ENCODE measurements at regions not wholly inside any gene's neighbourhood (a gene's known extent, or its start where the extent isn't known, plus 50 kb on each side); places are given as distances from the start of the nearest gene placed in this dataset.

- H3K4me1 Mint-ChIP-seq (ENCODE audit: low read depth, unreplicated experiment), result no peaks in the 10 kb centered on the region
- DNase-seq, result no peak
- intact Hi-C loops (cut with micrococcal nuclease; ENCODE audit: unreplicated experiment), result no loop called here
- no peak overlapping the region for H3K27ac Mint-ChIP-seq (ENCODE audit: unreplicated experiment)
- CTCF ChIA-PET, result no interaction called here
- BruUV-seq (replicated peaks), result no TSS peak
- no peaks in the 10 kb centered on the region for H3K36me3 Mint-ChIP-seq (ENCODE audit: insufficient read depth, unreplicated experiment)
- TF ChIP-seq CTCF (IDR thresholded peaks at IDR 0.05; ENCODE audit: unreplicated experiment), result no peak
- H3K9me3 Mint-ChIP-seq (ENCODE audit: low read depth, unreplicated experiment), result peaks cover 5% of the 10 kb centered on the region
- no peaks in the 10 kb centered on the region for H3K27me3 Mint-ChIP-seq (ENCODE audit: unreplicated experiment)
- H3K4me3 Mint-ChIP-seq (ENCODE audit: low read depth, unreplicated experiment), result no peak overlapping the region
Observed at GRCh38 chr6:164905311-164905710, 404.1 kb downstream of the C6orf118 start.

DNA sequence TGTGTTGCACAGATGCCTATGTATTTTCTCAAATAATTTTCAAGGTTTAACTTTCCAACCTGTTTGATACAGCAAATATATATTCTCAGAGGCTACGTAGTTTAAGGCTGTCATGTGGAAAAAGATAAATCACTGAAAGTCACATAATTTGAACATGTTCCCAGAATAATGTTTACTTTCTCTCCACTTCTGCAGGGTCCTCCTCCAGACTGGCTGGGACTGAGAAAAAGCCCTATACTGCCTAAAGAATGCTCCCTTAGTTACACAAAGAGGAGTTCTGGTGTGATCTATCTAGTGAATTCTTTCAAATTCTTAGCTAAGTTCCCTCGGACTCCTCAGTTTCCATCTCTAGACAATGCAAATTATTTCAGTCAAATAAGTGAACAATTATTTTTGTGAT, 411.0 kb downstream of the C6orf118 start:
- H3K9me3 Mint-ChIP-seq (ENCODE audit: low read depth, unreplicated experiment), result peaks cover 5% of the 10 kb centered on the region
- no peak overlapping the region for H3K4me3 Mint-ChIP-seq (ENCODE audit: low read depth, unreplicated experiment)
- no peaks in the 10 kb centered on the region for H3K27me3 Mint-ChIP-seq (ENCODE audit: unreplicated experiment)
- no peak overlapping the region for H3K27ac Mint-ChIP-seq (ENCODE audit: unreplicated experiment)
- no peaks in the 10 kb centered on the region for H3K36me3 Mint-ChIP-seq (ENCODE audit: insufficient read depth, unreplicated experiment)
- H3K4me1 Mint-ChIP-seq (ENCODE audit: low read depth, unreplicated experiment), result no peaks in the 10 kb centered on the region
- intact Hi-C loops (cut with micrococcal nuclease; ENCODE audit: unreplicated experiment), result no loop called here
- no peak for TF ChIP-seq CTCF (IDR thresholded peaks at IDR 0.05; ENCODE audit: unreplicated experiment)
- DNase-seq, result no peak
- CTCF ChIA-PET, result no interaction called here
- no TSS peak for BruUV-seq (replicated peaks)

DNA sequence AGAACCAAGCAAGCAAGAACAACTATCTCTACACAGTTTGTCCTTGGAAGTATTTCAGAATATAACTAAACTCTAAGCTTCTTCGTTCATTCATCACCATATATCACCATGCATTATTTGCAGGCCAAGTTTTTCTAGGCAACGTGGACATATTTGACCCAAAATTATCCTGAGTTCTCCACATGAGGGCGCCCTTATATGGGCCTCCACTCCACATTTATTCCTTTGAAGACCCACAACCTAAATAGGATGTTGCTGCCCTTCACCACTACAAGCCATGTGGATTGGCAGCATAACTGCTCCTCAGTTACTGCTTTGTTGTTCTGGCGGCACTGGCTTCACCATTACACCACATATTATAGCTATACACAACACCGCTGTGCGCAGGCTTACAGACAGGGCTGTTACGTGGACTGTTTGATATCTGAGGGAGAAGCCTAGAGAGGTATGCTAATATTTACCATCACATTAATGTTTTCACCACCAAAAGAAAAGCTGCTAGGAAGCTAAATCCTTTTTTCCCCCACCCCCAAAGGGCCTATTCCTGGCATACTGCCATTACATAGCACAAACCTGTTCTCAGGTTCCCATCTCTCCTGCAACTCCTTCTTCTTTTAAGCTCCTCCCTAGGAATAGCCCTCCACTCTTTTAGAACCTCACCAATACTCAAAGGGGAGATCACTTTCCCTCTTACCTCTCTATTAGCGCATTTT, 411.7 kb downstream of the C6orf118 start:
- no peak for TF ChIP-seq CTCF (IDR thresholded peaks at IDR 0.05; ENCODE audit: unreplicated experiment)
- no TSS peak for BruUV-seq (replicated peaks)
- CTCF ChIA-PET, result no interaction called here
- intact Hi-C loops (cut with micrococcal nuclease; ENCODE audit: unreplicated experiment), result no loop called here
- DNase-seq, result no peak
- Mint-ChIP-seq H3K27ac (ENCODE audit: unreplicated experiment) (no peak overlapping the region), H3K9me3 (ENCODE audit: low read depth, unreplicated experiment) (peaks cover 5% of the 10 kb centered on the region), H3K4me3 (ENCODE audit: low read depth, unreplicated experiment) (no peak overlapping the region), H3K4me1 (ENCODE audit: low read depth, unreplicated experiment) (no peaks in the 10 kb centered on the region), H3K27me3 (ENCODE audit: unreplicated experiment) (no peaks in the 10 kb centered on the region), H3K36me3 (ENCODE audit: insufficient read depth, unreplicated experiment) (no peaks in the 10 kb centered on the region)

- no TSS peak for BruUV-seq (replicated peaks)
- H3K27me3 Mint-ChIP-seq (ENCODE audit: unreplicated experiment), result no peaks in the 10 kb centered on the region
- no peaks in the 10 kb centered on the region for H3K36me3 Mint-ChIP-seq (ENCODE audit: insufficient read depth, unreplicated experiment)
- CTCF ChIA-PET, result no interaction called here
- H3K4me3 Mint-ChIP-seq (ENCODE audit: low read depth, unreplicated experiment), result no peak overlapping the region
- intact Hi-C loops (cut with micrococcal nuclease; ENCODE audit: unreplicated experiment), result no loop called here
- H3K27ac Mint-ChIP-seq (ENCODE audit: unreplicated experiment), result no peak overlapping the region
- no peak for TF ChIP-seq CTCF (IDR thresholded peaks at IDR 0.05; ENCODE audit: unreplicated experiment)
- DNase-seq, result no peak
- no peaks in the 10 kb centered on the region for H3K9me3 Mint-ChIP-seq (ENCODE audit: low read depth, unreplicated experiment)
- no peaks in the 10 kb centered on the region for H3K4me1 Mint-ChIP-seq (ENCODE audit: low read depth, unreplicated experiment)
Observed at GRCh38 chr6:164889980-164890379, 419.4 kb downstream of the C6orf118 start.
